ENCODE measurements at regions not wholly inside any gene's neighbourhood (a gene's known extent, or its start where the extent isn't known, plus 50 kb on each side); places are given as distances from the start of the nearest gene placed in this dataset.

- no peak for TF ChIP-seq CTCF (conservative IDR thresholded peaks at IDR 0.05)
- TF ChIP-seq ZFX (IDR thresholded peaks at IDR 0.05): no peak
These were observed 311.8 kb downstream of the CDH11 start for GRCh38 chr16:64809876-64810629.

Data from C4-2B (cell line).